ENCODE measurements at regions not wholly inside any gene's neighbourhood (a gene's known extent, or its start where the extent isn't known, plus 50 kb on each side); places are given as distances from the start of the nearest gene placed in this dataset.

DNA sequence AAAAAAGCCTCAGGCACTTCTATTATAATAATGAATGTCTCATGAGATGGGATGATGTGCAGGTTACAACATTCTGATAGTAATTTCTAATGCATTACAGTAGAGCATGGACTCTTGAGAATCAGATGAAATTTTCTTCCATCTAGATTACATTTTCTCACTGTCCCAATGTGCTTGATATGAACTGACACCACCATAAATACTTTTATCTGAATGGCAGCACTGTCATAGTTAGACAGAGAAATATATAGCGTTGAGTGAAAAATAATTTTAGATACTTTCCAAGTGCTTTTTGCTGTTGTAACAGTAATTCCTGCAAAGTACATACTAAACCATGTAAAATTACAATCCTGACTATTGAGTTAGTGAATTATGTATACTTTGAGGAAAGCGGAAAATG is 630.1 kb downstream of the BRINP3 start:
- no peak for DNase-seq

DNA sequence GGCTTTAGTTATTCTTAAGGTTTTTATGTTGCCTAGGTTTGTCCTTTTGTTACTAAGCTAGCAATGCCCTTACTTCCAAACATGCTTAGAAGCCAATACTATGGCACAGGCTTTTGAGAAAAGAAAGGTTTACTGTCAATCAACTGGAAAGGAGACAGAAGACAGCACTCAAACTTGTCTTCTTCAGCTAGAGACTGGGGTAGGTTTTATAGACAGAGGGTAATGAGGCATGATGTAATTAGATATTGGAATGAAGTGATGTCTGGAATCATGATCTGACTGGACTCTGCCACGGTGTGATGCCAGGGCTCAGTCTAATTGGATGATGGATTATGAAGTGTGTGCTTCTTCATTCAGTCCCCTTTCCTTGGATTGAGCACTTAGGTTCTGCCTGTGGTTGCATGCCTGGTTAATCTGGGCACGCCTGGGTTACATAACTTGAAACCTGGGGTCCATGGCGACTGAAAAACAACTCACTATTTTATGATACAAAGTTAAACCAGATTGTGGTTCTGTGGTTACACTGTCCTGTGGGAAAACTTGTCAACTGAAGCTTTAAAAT is 625.8 kb downstream of the BRINP3 start:
- DNase-seq = no peak

DNA sequence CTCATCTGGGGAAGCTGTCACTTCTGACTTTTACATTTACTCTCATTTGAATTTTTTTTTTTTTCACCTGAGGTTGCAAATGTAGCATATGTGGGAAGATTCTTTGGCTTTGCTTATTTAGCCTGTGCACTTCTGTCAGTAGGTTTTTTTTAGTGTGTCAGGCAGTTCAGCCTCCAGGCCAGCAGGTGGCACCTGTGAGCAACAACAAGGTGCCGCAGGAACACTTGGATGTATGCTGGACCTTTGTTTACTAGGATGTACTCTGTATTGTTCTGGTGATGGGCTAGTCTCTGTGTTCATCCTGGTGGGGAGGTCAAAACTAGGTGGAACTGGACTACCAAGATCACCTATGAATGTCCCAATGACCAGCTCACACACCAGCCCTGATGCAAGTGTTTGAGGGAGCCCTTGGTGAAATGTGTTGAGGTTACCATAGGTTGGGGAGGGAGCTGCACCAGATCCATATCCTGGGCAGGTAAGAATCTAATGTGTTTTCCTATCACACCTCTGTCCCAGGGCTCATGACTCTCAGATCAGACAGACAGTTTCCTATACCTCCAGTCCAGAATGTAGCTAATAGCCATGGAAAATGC is 618.2 kb downstream of the BRINP3 start:
- DNase-seq = peak; percentile 47

DNA sequence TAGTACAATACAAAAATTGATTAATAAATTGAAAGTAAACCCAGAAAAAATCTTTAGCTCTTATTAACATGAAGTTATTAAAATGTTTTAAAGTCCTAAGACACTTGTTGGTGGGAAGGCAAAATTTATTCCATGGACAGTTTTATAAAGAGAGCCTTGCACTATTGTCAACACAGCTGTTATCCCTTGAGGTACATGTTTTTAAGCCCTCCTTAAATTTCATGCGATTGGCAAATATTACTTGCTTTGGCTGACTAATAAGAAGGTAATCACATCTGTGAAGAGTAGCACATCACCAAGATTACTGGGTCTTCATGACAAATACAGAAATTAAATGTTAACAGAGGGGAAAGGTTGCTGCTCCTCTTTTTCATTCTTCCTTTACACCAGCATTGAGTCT is 611.1 kb downstream of the BRINP3 start:
- DNase-seq = no peak

DNA sequence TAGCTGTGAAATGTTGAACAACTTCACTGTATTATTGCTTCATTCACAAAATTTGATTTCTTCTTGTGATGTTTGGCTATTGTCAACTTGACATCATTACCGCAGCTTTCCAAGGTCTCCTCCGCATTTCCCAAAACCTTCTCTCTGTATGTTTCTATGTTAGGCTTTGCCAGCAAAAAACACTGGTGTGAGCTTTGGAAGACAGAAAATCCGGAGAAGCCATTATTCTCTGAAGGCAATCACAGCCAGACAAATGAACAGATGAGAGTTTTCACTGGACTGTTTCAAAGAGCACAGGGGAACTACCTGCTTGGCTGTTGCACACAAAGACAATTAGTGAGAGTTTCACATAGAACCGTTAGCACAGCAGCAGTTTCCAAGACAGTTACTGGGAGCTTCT is 609.6 kb downstream of the BRINP3 start:
- DNase-seq = no peak

DNA sequence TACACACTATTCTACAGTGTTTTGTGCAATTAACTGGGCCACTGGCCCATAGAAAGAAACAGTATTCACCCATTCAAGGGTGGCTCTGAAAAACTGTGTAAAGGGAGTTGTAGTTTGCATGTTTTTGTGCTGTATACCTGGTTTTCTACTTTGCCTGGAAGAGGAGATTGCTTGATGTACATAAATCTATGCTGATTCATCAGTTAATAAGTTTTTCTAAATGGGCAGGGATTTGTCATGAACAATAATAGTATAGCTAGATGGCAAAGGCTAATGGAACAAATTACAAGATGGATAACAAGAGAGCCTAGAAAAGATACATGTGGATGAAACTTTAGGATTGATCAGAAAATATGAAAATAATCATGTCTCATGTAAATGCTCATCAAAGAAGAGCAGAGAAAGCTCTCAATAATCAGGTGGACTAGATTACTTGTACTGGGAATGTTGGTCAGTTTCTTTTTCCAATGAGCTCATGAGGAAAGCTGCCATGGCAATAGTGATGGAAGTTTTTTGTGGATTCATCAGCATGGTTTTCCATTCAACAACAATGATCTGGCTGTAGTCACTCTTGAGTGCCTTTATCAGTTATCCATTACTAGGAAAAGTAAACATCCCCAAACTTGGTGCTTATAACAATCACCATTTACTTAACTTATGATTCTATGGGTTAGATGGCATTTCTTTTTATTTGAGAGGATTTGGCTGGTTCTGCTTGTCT is 602.8 kb downstream of the BRINP3 start:
- no peak for DNase-seq

DNA sequence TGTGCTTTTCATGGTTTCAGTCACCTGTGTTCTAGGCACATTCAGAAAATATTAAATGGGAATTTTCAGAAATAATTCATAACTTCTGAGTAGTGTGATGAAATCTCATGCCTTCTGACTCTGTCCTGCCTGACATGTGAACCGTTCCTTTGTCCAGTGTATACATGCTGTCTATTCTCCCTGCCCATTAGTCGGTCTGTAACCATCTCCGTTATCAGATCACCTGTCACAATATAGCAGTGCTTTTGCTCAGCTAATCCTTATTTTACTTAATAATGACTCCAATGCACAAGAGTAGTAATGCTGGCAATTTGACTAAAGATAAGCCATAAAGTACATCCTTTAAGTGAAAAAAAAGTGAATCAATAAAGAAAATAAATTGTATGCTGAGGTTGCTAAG is 597.5 kb downstream of the BRINP3 start:
- no peak for DNase-seq

DNA sequence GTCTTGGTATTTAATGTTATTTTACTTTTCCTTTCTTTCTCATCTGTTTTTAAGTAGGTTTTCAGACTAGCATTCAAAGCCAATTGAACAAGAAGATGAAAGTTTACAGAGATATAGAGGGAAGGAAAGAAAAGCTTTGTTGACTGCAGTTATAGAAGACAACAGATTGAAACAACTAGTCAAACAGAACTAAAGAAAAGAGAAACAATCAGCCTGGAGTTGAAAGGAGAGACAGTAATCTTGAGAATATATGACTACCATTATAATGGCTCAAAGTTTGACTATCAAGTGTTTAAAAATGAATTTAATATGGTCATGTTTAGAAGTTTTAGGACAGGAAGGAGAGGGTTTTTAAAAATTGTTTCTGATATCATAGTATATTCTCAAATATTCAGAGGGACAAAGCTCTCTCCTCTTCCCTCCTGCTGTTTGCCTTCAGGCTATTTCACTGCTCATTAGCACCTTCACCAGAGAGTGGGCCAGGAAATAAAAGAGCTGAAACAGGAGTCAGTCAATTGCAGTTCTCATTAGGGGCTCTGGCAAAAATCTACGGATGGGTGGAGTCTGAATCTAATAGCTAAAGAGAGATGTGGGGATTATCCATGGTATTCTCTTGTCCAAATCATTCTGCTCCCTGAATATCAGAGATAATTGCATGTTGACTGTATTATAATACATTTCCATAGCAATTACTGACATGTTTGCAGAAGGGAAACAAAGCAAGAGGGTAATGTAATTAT is 577.8 kb downstream of the BRINP3 start:
- DNase-seq = no peak

DNA sequence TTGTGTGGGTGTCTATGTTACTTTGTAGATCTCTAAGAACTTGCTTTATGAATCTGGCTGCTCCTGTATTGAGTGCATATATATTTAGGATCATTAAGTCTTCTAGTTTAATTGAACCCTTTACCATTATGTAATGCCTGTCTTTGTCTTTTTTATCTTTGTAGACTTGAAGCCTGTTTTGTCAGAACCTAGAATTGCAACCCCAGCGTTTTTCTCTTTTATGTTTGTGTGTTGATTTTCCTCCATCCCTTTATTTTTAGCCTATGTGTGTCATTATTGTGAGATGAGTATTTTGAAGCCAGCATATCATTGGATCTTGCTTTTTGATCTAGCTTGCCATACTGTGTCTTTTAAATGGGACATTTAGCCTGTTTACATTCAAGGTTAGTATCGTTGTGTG is 573.2 kb downstream of the BRINP3 start:
- DNase-seq = no peak

DNA sequence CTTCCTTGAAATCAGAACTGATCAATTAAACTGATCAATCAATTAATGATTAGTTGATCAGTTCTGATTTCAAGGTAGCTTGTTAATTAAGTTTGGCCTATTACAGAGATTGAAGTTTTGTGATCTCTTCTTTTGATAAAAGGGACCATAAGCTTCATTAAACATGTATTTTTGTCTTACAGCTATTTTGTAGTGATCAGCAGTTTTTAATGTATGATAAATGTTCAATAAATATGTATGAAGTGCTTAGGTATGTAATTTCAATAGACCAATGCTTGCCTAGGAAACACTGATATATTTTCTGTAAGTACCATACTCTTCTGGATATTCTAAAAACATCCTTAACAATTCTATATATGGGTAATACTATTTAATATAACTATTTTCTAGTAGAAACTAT is 569.6 kb downstream of the BRINP3 start:
- no peak for DNase-seq

DNA sequence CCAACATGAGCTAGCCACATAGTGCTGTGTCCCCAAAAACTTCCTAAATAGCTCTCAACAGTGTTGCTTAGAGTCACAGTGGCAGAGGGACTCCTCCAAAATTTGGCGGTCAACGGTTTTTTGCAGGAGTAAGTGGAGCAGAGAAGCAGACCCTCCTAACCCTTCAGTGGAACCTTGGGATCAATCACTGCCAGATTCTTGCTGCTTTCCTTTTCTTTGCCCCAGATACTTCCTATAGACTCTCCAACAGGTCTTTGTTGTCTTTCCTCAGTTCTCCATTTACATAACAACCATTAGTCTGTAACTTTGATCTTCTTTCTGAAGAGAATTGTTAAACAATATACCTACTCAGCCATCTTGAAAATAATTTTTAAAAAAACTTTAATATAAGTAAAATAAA is 556.1 kb downstream of the BRINP3 start:
- DNase-seq = no peak

DNA sequence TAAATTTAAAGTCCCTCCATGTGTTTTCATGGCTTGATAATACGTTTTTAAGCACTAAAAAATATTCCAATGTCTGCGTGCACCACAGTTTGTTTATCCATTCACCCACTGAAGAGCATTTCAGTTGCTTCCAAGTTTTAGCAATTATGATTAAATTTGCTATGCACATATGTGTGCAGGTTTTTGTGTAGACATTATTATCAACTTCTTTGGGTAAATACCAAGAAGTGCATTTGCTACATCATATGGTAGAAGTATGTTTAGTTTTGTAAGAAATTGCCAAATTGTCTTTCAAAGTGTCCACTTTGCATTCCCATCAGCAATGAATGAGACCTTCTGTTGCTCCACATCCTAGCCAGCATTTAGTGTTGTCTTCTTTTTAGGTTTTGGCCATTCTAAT is 550.0 kb downstream of the BRINP3 start:
- no peak for DNase-seq

DNA sequence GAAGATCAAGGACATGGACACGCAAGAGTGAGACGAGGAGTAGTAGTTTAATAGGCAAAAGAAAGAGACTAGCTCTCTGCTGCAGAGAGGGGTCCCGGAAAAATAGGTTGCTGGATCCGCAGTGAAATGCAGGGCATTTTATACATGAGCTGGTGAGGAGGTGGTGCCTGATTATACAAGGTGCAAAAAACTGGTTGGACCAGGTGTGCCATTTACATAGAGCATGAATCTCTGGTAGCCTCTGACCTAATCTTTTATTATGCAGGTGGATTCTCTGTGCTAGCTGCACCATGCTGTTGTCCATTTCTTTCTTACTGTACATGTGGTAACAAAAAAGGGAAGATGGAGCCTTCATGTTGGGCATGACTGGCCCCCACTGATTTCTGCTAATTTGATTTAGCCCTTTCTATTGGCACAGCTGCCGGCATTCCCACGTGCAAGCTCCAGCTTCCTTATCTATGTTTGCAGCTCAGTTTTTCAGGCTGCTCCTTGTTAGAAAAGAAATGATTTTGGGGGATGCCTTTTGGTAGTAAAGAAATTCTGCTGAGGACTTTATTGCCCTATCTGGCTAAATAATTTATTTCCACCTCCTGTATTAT is 548.1 kb downstream of the BRINP3 start:
- no peak for DNase-seq

DNA sequence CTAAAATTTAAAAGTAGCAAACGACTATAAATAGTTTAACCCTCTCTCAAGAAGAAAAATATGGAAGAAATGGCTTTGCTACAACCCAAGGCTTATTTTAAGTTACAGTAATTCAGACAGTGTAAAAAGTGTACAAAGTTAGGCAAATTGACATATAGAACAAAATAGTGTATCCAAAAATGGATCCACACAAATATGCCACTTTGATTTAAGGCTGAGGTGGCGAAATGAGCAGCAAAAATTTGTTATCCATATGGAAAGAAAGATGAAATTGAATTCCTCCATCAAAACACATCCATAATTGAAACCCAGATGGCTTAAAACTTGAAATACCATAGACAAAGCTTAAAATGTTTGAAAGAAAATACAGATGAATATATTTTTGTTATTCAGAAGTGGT is 540.8 kb downstream of the BRINP3 start:
- no peak for DNase-seq

DNA sequence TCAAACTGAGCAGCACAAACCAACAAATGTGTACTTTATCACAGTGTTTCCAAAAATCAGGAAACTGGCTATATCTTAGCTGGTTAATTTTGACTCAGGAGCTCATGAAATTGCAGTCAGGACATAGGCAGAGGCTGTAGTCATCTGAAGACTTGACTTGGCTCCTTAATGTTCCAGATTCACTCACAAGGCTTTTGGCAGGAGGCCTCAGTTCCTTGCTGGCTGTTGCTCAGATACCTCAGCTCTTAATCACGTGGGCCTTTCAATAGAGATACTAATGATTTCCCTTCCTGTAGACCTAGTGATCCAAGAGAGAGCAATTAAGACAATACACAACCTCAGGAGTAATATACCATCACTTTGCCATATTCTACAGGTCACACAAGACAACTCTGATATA is 537.7 kb downstream of the BRINP3 start:
- no peak for DNase-seq

DNA sequence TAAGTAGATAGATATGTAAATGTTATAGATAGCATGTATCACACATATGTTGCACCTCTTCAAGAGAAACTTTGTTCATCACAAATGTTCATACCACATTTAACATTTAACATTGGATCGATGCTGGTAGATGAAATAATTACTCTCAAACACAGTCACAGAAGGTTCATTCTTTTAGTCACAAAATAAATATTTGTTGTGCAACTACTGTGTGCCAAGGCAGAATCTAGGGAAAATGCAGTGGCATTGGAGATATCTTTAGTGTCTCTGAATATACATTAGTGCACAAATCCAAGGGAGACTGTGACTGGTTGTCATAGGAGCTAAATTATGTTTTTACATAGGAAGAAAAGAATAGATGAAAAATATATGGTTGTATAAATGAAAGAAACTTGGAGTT is 535.7 kb downstream of the BRINP3 start:
- no peak for DNase-seq

DNA sequence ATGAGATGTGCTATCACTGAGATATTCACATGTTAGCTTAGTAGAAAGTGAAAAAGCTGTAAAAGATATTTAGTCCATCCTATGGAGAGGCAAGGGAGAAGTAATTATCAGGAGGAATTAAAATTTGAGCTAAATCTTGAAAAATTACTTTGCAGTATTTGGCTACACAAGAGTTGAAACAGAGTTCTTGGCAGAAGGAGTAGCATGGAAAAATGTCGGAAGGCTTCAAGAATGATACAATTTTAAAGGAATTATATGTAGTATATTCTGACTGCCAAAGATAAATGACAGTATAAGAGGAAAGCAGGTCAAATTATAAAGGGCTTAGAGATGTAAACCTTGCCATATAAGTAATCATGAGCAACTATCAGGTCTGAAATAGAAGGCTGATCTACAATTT is 518.9 kb downstream of the BRINP3 start:
- DNase-seq = no peak

DNA sequence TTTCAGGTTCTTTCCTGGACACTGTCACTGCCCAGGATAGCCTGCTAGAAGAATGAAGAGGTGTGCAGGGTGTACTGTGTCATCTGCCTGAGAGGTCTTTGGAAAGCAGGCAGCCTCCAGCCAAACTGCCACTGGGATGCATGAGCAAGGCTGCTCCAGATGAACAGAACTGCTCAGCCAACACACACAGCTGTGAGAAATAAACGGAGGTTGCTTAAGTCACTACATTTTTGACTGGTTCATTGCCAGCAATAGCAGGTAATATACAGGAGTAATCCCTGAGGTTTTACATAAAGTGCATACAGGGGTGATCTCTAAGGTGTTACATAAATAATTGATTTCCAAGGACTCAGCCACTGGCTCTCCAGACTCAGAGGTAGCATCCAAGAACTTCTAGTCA is 516.9 kb downstream of the BRINP3 start:
- DNase-seq = no peak

DNA sequence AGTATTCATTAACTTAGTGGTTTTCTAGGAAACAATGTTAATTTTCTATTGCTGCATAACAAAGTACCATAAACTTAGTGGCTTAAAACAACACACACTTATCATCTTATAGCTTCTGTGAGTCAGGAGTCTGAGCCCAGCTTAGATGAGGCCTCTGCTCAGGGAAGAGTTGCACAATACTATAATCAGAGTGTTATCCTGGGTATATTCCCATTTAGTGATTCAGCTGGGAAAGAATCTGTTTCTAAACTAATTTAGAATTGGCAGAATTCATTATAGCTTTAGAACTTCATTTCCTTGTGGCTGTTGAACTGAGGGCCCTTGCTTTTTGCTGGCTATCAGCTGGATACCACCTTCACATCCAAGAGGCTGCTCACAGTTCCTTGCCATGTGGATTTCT is 515.5 kb downstream of the BRINP3 start:
- no peak for DNase-seq

DNA sequence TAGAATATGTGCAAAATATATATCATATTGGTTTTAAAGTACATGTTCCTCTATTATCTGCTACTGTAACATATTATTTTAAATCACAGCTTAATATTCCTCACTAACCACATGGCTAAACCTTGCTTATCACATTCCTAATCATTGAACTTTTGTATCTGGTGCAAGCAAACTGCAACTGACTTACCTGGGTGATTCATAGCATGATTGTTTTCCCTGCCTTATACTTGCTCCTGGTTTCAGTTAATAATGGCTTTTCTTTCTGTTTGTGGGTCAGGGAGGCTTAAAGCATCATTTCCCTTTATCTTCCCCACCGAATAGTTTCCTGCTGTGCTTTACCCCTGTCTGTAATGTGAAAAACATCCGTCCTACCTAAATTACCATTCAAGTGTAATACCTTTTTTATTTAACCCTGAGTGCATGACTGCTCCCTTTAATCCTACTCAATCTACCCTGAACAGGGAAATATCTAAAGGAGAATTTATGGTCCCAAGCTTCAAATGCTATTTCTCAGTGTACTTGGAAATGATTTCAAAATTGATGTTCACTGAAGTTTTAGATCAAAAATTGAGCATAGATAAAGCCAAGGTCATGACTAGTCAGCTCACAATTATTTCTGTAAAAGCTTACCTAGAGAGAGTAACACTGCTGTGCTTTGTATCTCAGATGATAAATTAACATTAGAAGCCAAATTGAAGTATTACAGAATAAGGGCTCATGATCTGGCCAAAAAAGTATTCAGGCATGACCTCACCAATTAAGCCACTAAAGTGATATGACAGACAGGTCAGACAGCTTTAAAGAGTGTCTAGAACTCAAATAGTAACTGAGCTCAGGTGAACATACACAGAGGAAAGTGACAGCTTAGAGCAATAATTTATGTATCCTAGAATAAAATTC is 507.1 kb downstream of the BRINP3 start:
- DNase-seq = no peak

DNA sequence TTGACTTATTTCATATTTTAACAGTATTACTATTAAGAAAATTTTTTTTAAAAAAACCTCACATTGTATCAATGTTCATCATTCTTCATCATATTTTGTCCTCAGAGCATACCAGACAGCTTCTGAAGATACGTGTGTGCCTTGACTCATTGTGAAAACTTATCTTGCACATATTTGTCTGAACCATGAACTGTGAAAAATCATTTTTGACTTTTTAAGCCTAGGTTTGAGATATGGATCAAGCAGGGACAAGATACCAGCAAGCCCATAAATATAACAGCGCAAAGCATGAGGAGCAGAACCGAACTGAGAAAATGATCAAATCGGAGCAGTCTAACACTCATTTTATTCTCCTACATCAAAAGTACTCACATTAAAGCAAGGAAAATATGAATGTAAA is 506.0 kb downstream of the BRINP3 start:
- DNase-seq = no peak

DNA sequence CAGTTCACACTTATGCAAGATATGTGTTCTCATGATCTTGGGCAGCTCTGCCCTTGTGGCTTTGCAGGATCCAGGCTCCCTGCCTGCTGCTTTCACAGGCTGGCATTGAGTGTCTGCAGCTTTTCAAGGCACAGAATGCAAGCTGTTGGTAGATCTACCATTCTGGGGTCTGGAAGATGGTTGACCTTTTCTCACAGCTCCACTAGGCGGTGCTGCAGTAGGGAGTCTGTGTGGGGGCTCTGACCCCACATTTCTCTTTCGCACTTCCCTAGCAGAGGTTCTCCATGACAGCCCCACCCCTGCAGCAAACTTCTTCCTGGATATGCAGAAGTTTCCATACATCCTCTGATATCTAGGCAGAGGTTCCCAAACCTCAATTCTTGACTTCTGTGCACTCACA is 500.5 kb downstream of the BRINP3 start:
- no peak for DNase-seq

Data from stimulated activated CD4-positive, alpha-beta T cell treated with anti-CD3 and anti-CD28 coated beads, Interleukin-15, amount 100 ng/mL, for 24 hours (primary cell).